H1 (cell line): ENCODE measurements at regions not wholly inside any gene's neighbourhood (a gene's known extent, or its start where the extent isn't known, plus 50 kb on each side); places are given as distances from the start of the nearest gene placed in this dataset.

Source experiments
- CTCF ChIA-PET: fragments of 300-600 bp; sonication (Branson Sonifier 250); formaldehyde crosslinking; loops from one replicate; lab custom pipeline; 2021; ENCODE audit not compliant: partially characterized antibody; lab: Charles Lee
- POLR2A ChIA-PET: fragments of 300-600 bp; sonication (Branson Sonifier 250); formaldehyde crosslinking; loops from one replicate; lab custom pipeline; 2021; ENCODE audit warnings: inconsistent platforms; ENCODE audit not compliant: partially characterized antibody; lab: Charles Lee
- DNase-seq, 2 experiments: peaks; one replicate each; pipeline versions ENCODE4 v3.0.0 to v3.0.0-alpha.2; 2010 to 2022; ENCODE audit warnings: low spot score in 2 of 2, low read depth in 1 of 2, mixed read lengths in 1 of 2
- FAIRE-seq: peaks from 2 replicates; lab custom pipeline; 2011; peaks lifted over from hg19 to GRCh38; lab: Jason Lieb, UNC
- H2AFZ ChIP-seq: 2 replicates; pipeline ENCODE4 v1.8.1; 2012; ENCODE audit warnings: low read length, inconsistent platforms
- H2AK5ac ChIP-seq: 2 replicates; pipeline ENCODE4 v1.6.1; 2013; ENCODE audit warnings: low read depth, low read length
- H2BK120ac ChIP-seq: replicated peaks from 2 replicates; pipeline ENCODE3; 2013; ENCODE audit warnings: low read depth, low read length, inconsistent platforms
- H2BK12ac ChIP-seq: 2 replicates; pipeline ENCODE4 v1.6.1; 2013; ENCODE audit warnings: low read depth, low read length
- H2BK15ac ChIP-seq: 2 replicates; pipeline ENCODE4 v1.6.1; 2013; ENCODE audit warnings: low read length
- H2BK20ac ChIP-seq: 2 replicates; pipeline ENCODE4 v1.6.1; 2013; ENCODE audit warnings: low read length
- H2BK5ac ChIP-seq: 2 replicates; pipeline ENCODE4 v1.6.1; 2013; ENCODE audit warnings: low read depth, low read length
- H3K14ac ChIP-seq: 2 replicates; pipeline ENCODE4 v1.6.1; 2013; ENCODE audit warnings: inconsistent platforms; ENCODE audit not compliant: insufficient read length
- H3K18ac ChIP-seq: 2 replicates; pipeline ENCODE4 v1.6.1; 2013; ENCODE audit warnings: low read length; ENCODE audit errors: extremely low read depth
- H3K23ac ChIP-seq: 2 replicates; pipeline ENCODE4 v1.6.1; 2013; ENCODE audit warnings: inconsistent platforms; ENCODE audit not compliant: insufficient read length
- H3K23me2 ChIP-seq: 2 replicates; pipeline ENCODE4 v1.6.1; 2013; ENCODE audit warnings: low read depth, low read length
- H3K27ac ChIP-seq: 2 replicates; pipeline ENCODE4 v1.6.1; 2011; ENCODE audit warnings: low read depth, low read length, inconsistent platforms
- H3K27me3 ChIP-seq, 4 experiments: replicated peaks in 1 of 4; 1 replicate in 1 of 4; 2 replicates in 3 of 4; pipeline versions ENCODE4 v1.6.1 to v1.8.1; 2011 to 2013; ENCODE audit warnings: low read length in 3 of 4, mild to moderate bottlenecking in 3 of 4, inconsistent platforms in 2 of 4, mixed read lengths in 2 of 4, moderate library complexity in 1 of 4; ENCODE audit not compliant: control insufficient read depth in 3 of 4, insufficient read depth in 3 of 4; ENCODE audit errors: extremely low read depth in 1 of 4
- H3K36me3 ChIP-seq, 4 experiments: 2 replicates each; pipeline versions ENCODE4 v1.6.1 to v1.8.1; 2011 to 2013; ENCODE audit warnings: mild to moderate bottlenecking in 4 of 4, low read length in 3 of 4, moderate library complexity in 2 of 4, control low read depth in 1 of 4, inconsistent platforms in 1 of 4; ENCODE audit not compliant: insufficient read depth in 4 of 4, control insufficient read depth in 2 of 4
- H3K4ac ChIP-seq: replicated peaks from 2 replicates; pipeline ENCODE3; 2013; ENCODE audit warnings: low read length, low read depth, mixed read lengths, inconsistent platforms; ENCODE audit not compliant: insufficient read length
- H3K4me1 ChIP-seq, 4 experiments: replicated peaks in 1 of 4; 1 replicate in 1 of 4; 2 replicates in 3 of 4; pipeline versions ENCODE4 v1.6.1 to v1.8.1; 2011 to 2013; ENCODE audit warnings: low read length in 3 of 4, inconsistent platforms in 2 of 4, mixed read lengths in 1 of 4; ENCODE audit not compliant: insufficient read depth in 4 of 4, control insufficient read depth in 3 of 4
- H3K4me2 ChIP-seq, 2 experiments: 2 replicates each; pipeline versions ENCODE4 v1.6.1 to v1.8.1; 2011 to 2013; ENCODE audit warnings: low read depth in 2 of 2, low read length in 2 of 2, control low read depth in 1 of 2, inconsistent platforms in 1 of 2, mild to moderate bottlenecking in 1 of 2; ENCODE audit not compliant: insufficient read depth in 1 of 2
- H3K4me3 ChIP-seq, 4 experiments: fragments of 200-600, 300-600 bp in 1 of 4; sonication (generic), shearing (Covaris generic), sonication (Bioruptor Twin) in 1 of 4; 2 replicates each; pipeline versions ENCODE4 v1.5.1 to v1.8.1; 2011 to 2016; ENCODE audit warnings: low read length in 4 of 4, low read depth in 3 of 4, control low read depth in 2 of 4, inconsistent platforms in 2 of 4, mild to moderate bottlenecking in 2 of 4, mixed read lengths in 1 of 4, moderate library complexity in 1 of 4; ENCODE audit not compliant: insufficient read depth in 2 of 4; ENCODE audit errors: extremely low read depth in 1 of 4
- H3K56ac ChIP-seq: replicated peaks from 2 replicates; pipeline ENCODE3; 2013; ENCODE audit warnings: low read depth, mild to moderate bottlenecking, mixed read lengths, low read length, inconsistent platforms; ENCODE audit not compliant: insufficient read length
- H3K79me1 ChIP-seq: 2 replicates; pipeline ENCODE4 v1.6.1; 2013; ENCODE audit warnings: low read depth, low read length, control low read depth
- H3K79me2 ChIP-seq, 2 experiments: 2 replicates each; pipeline versions ENCODE4 v1.6.1 to v1.8.1; 2012 to 2013; ENCODE audit warnings: low read length in 2 of 2, mild to moderate bottlenecking in 2 of 2, inconsistent platforms in 1 of 2; ENCODE audit not compliant: insufficient read depth in 2 of 2, control insufficient read depth in 1 of 2
- H3K9ac ChIP-seq, 4 experiments: replicated peaks in 1 of 4; 1 replicate in 1 of 4; 2 replicates in 3 of 4; pipeline versions ENCODE4 v1.6.1 to v1.8.1; 2011 to 2013; ENCODE audit warnings: low read depth in 3 of 4, low read length in 3 of 4, control low read depth in 2 of 4, mild to moderate bottlenecking in 2 of 4, moderate library complexity in 2 of 4, inconsistent platforms in 1 of 4; ENCODE audit errors: extremely low read depth in 1 of 4
- H3K9me3 ChIP-seq, 2 experiments: 2 replicates each; pipeline versions ENCODE4 v1.6.1 to v1.8.1; 2012 to 2013; ENCODE audit warnings: mild to moderate bottlenecking in 2 of 2, moderate library complexity in 2 of 2, control low read depth in 1 of 2, inconsistent platforms in 1 of 2, low read depth in 1 of 2, low read length in 1 of 2, mixed read lengths in 1 of 2; ENCODE audit not compliant: insufficient read depth in 2 of 2
- H4K20me1 ChIP-seq, 2 experiments: replicated peaks in 1 of 2; 2 replicates each; pipeline versions ENCODE3 to v1.8.1; 2011 to 2013; ENCODE audit warnings: inconsistent platforms in 2 of 2, low read length in 2 of 2, mild to moderate bottlenecking in 1 of 2; ENCODE audit not compliant: insufficient read depth in 2 of 2, control insufficient read depth in 1 of 2
- H4K5ac ChIP-seq: 2 replicates; pipeline ENCODE4 v1.6.1; 2013; ENCODE audit warnings: low read length, low read depth, mixed read lengths, inconsistent platforms; ENCODE audit not compliant: insufficient read length
- H4K8ac ChIP-seq: 2 replicates; pipeline ENCODE4 v1.8.0; 2013; ENCODE audit warnings: mild to moderate bottlenecking, moderate library complexity, low read length, inconsistent platforms; ENCODE audit not compliant: insufficient read depth; ENCODE audit errors: extremely low read depth
- H4K91ac ChIP-seq: replicated peaks from 2 replicates; pipeline ENCODE3; 2013; ENCODE audit warnings: low read length, mixed read lengths, inconsistent platforms; ENCODE audit not compliant: insufficient read length
- ASH2L ChIP-seq: fragments of 200-600, 300-600 bp; sonication (generic); IDR thresholded peaks from one replicate; pipeline ENCODE4 v1.7.1; 2017; ENCODE audit warnings: low read length
- MAFK ChIP-seq: IDR thresholded peaks from 2 replicates; pipeline ENCODE4 v1.6.1; 2012; ENCODE audit warnings: low read depth, mild to moderate bottlenecking, improper control_type of control experiment, low read length
- RNF2 ChIP-seq: fragments of 200-900, 300-1000 bp; sonication (generic); IDR thresholded peaks from 2 replicates; pipeline ENCODE4 v1.7.1; 2016; ENCODE audit warnings: borderline replicate concordance, low read depth, mild to moderate bottlenecking, antibody characterized with exemption, low read length; ENCODE audit not compliant: poor library complexity, severe bottlenecking; ENCODE audit errors: missing control alignments
- SP4 ChIP-seq: IDR thresholded peaks from 2 replicates; pipeline ENCODE4 v1.6.1; 2012; ENCODE audit warnings: low read length, inconsistent platforms
- WGBS, 2 experiments: shearing (Covaris generic) in 1 of 2; methylation state at CpG; one replicate each; pipeline versions ENCODE4 v1.1.6 to v1.1.7; 2013 to 2015; ENCODE audit warnings: low lambda C conversion rate in 2 of 2, mixed read lengths in 2 of 2, inconsistent platforms in 1 of 2, low coverage in 1 of 2, missing lambda C conversion rate in 1 of 2; ENCODE audit not compliant: insufficient replicate concordance in 2 of 2, insufficient coverage in 1 of 2, insufficient read length in 1 of 2; ENCODE audit errors: extremely low coverage in 1 of 2, missing lambda C conversion rate in 1 of 2; 5-methylcytosine and 5-hydroxymethylcytosine counted together

GRCh38 chr1:111556325-111557037, 53.0 kb upstream of the ADORA3 start:
- H2BK5ac ChIP-seq: no peak overlapping the region
- 85% methylated on average over 1 of the region's 1 CpG; no CpG with 5 or more reads in 1 of the 2 experiments for WGBS, 2 experiments
- H3K4me2 ChIP-seq: no peak overlapping the region
- no peak overlapping the region for H2BK12ac ChIP-seq
- no peaks in the 10 kb centered on the region for H4K20me1 ChIP-seq
- no peak overlapping the region for H3K4me3 ChIP-seq
- no peak overlapping the region for H3K56ac ChIP-seq
- H4K8ac ChIP-seq: no peak overlapping the region
- no peak overlapping the region for H3K27ac ChIP-seq
- H3K36me3 ChIP-seq: no peaks in the 10 kb centered on the region
- no peak overlapping the region for H2AFZ ChIP-seq
- no peak overlapping the region for H3K9ac ChIP-seq
- DNase-seq: no peak
- no peaks in the 10 kb centered on the region for H3K23me2 ChIP-seq
- H2BK15ac ChIP-seq: no peak overlapping the region
- H3K23ac ChIP-seq: no peak overlapping the region
- no peak overlapping the region for H3K4ac ChIP-seq
- H2BK20ac ChIP-seq: no peak overlapping the region
- H3K14ac ChIP-seq: no peak overlapping the region
- CTCF ChIA-PET: no interaction called here
- H3K27me3 ChIP-seq: no peaks in the 10 kb centered on the region
- no peak for FAIRE-seq
- H2AK5ac ChIP-seq: no peak overlapping the region
- H3K79me2 ChIP-seq: no peaks in the 10 kb centered on the region
- H2BK120ac ChIP-seq: no peak overlapping the region
- no peak overlapping the region for H4K91ac ChIP-seq
- no peak overlapping the region for H3K18ac ChIP-seq
- H3K9me3 ChIP-seq: no peaks in the 10 kb centered on the region
- H3K79me1 ChIP-seq: no peaks in the 10 kb centered on the region
- TF ChIP-seq ASH2L (no peak), RNF2 (no peak), SP4 (no peak), MAFK (no peak)
- TF ChIP-seq, all 59 proteins: peak for 0
- no peaks in the 10 kb centered on the region for H3K4me1 ChIP-seq
- POLR2A ChIA-PET: no interaction called here
- no peak overlapping the region for H4K5ac ChIP-seq
